ENCODE measurements at regions not wholly inside any gene's neighbourhood (a gene's known extent, or its start where the extent isn't known, plus 50 kb on each side); places are given as distances from the start of the nearest gene placed in this dataset.

GRCh38 chr5:38168029-38168428 lies 90.3 kb upstream of the EGFLAM start:
- Histone ChIP-seq H3K36me3 (ENCODE audit: control insufficient read depth, insufficient read depth, low read length) (no peaks in the 10 kb centered on the region), H3K4me3 (ENCODE audit: low read depth, low read length) (no peak overlapping the region), H3K27me3 (ENCODE audit: control insufficient read depth, insufficient read depth, low read length) (no peaks in the 10 kb centered on the region)
- no peak for TF ChIP-seq CTCF (IDR thresholded peaks at IDR 0.05; ENCODE audit: insufficient read depth, low read length, severe bottlenecking)
- no peak for FAIRE-seq
- no peak for DNase-seq (ENCODE audit: low read depth)

GRCh38 chr5:38167562-38167996 lies 90.8 kb upstream of the EGFLAM start:
- no peaks in the 10 kb centered on the region for H3K27me3 ChIP-seq (ENCODE audit: control insufficient read depth, insufficient read depth, low read length)

DNA sequence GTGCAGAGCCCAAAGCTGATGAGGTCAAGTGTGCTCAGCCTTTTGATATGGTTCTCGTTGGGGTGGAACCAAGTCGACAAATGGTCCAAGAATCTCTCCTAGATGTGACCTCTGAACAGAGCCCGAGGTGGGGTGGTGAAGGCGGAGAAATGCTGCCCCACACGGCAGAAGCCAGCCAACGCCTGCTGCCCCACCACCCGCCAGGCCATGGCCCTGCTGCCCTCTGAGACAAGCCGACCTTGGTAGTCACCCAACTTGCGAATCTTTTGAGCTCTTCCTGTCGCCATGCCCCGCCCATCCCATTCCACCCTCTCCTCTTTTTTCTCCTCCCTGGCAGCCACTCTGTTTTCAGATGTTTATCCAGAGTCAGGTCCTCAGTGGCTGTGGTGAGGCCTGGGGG lies 91.5 kb upstream of the EGFLAM start:
- Histone ChIP-seq H3K4me3 (ENCODE audit: low read depth, low read length) (no peak overlapping the region), H3K36me3 (ENCODE audit: control insufficient read depth, insufficient read depth, low read length) (no peaks in the 10 kb centered on the region), H3K27me3 (ENCODE audit: control insufficient read depth, insufficient read depth, low read length) (no peaks in the 10 kb centered on the region)
- TF ChIP-seq CTCF (IDR thresholded peaks at IDR 0.05; ENCODE audit: insufficient read depth, low read length, severe bottlenecking) = no peak
- DNase-seq (ENCODE audit: low read depth) (no peak), FAIRE-seq (no peak)

More at GRCh38 chr5:38167562-38167996, 90.8 kb upstream of the EGFLAM start:
- Histone ChIP-seq H3K4me3 (ENCODE audit: low read depth, low read length) (no peak overlapping the region), H3K36me3 (ENCODE audit: control insufficient read depth, insufficient read depth, low read length) (no peaks in the 10 kb centered on the region)
- DNase-seq (ENCODE audit: low read depth) = no peak
- FAIRE-seq = no peak
- no peak for TF ChIP-seq CTCF (IDR thresholded peaks at IDR 0.05; ENCODE audit: insufficient read depth, low read length, severe bottlenecking)

DNA sequence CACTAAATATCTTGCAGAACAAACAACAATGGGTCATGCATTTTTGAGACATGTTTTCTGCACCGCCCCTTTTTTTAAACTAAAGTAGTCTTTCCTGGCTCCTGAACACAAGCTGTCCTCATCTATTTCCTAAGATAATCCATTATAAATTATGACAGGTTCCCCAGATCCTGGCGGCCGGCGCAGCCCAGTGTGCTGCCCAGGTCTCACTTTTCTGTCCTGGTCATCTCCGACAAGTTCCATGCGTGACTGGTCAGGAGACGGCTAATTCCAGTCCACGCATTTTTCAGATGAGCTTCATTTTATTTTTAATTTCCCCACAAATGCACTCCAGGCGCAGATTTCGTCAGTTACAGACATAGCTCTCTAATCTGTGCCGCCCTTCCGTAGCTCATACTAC lies 92.9 kb upstream of the EGFLAM start:
- no peaks in the 10 kb centered on the region for H3K36me3 ChIP-seq (ENCODE audit: control insufficient read depth, insufficient read depth, low read length)
- DNase-seq (ENCODE audit: low read depth) (no peak), FAIRE-seq (no peak)
- H3K4me3 ChIP-seq (ENCODE audit: low read depth, low read length) = no peak overlapping the region
- H3K27me3 ChIP-seq (ENCODE audit: control insufficient read depth, insufficient read depth, low read length) = no peaks in the 10 kb centered on the region
- TF ChIP-seq CTCF (IDR thresholded peaks at IDR 0.05; ENCODE audit: insufficient read depth, low read length, severe bottlenecking) = no peak

GRCh38 chr5:38164776-38165399 lies 93.5 kb upstream of the EGFLAM start:
- Histone ChIP-seq H3K4me3 (ENCODE audit: low read depth, low read length) (no peak overlapping the region), H3K27me3 (ENCODE audit: control insufficient read depth, insufficient read depth, low read length) (no peaks in the 10 kb centered on the region), H3K36me3 (ENCODE audit: control insufficient read depth, insufficient read depth, low read length) (no peaks in the 10 kb centered on the region)
- FAIRE-seq = no peak
- no peak for TF ChIP-seq CTCF (IDR thresholded peaks at IDR 0.05; ENCODE audit: insufficient read depth, low read length, severe bottlenecking)
- DNase-seq (ENCODE audit: low read depth) = no peak

DNA sequence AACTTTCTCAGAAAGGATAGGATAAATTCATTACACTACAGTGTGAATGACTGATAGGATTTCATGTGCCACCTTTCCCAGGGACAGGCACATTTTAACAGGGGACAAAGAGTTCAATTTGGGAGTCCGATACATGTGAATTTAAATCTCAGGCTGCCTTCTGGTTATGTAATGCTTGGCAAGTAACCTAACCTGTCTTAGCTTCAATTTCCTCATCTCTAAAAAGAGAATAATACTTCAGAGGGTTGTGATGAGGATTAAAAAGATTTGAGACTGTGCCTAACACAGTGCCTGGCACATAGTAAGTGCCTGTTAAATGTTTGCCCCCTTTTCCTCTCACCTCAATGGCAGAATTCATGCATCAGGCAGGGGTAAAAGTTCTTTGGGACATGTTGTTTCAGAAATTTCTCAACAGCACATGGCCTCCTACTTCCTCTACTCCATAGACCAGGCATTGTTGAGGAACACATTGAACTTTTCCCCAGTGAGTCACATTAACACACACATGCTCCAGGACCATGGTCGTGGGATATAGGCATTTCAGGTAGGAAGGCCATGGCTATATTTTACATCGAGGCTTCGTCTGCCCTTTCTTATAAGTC lies 94.6 kb upstream of the EGFLAM start:
- Histone ChIP-seq H3K36me3 (ENCODE audit: control insufficient read depth, insufficient read depth, low read length) (no peaks in the 10 kb centered on the region), H3K4me3 (ENCODE audit: low read depth, low read length) (no peak overlapping the region), H3K27me3 (ENCODE audit: control insufficient read depth, insufficient read depth, low read length) (no peaks in the 10 kb centered on the region)
- TF ChIP-seq CTCF (IDR thresholded peaks at IDR 0.05; ENCODE audit: insufficient read depth, low read length, severe bottlenecking) = no peak
- FAIRE-seq (no peak), DNase-seq (ENCODE audit: low read depth) (peak; percentile 10)

Data from bronchial epithelial cell (primary cell).